Coronary artery (tissue), 2 donors: ENCODE measurements at regions not wholly inside any gene's neighbourhood (a gene's known extent, or its start where the extent isn't known, plus 50 kb on each side); places are given as distances from the start of the nearest gene placed in this dataset.
"Not testable (repeated sequence)": the region's sequence is repeated elsewhere in the genome, so short reads cannot be mapped to it uniquely, and the experiment has no call there.

Experiments used
- DNase-seq: peaks from one replicate; pipeline ENCODE4 v3.0.0-alpha.2; 2017; ENCODE audit warnings: low spot score
- H3K27ac ChIP-seq, 2 donors: fragments of 200-600 bp; sonication (generic); one replicate each; pipeline ENCODE4 v1.5.1; 2016 to 2019
- H3K4me3 ChIP-seq: fragments of 200-600 bp; sonication (generic); 2 replicates; pipeline ENCODE4 v1.5.1; 2016; ENCODE audit warnings: mild to moderate bottlenecking, moderate library complexity
- CTCF ChIP-seq: fragments of 200-600 bp; sonication (generic); IDR thresholded peaks from one replicate; pipeline ENCODE4 v1.5.1; 2019; ENCODE audit warnings: antibody characterized with exemption

DNA sequence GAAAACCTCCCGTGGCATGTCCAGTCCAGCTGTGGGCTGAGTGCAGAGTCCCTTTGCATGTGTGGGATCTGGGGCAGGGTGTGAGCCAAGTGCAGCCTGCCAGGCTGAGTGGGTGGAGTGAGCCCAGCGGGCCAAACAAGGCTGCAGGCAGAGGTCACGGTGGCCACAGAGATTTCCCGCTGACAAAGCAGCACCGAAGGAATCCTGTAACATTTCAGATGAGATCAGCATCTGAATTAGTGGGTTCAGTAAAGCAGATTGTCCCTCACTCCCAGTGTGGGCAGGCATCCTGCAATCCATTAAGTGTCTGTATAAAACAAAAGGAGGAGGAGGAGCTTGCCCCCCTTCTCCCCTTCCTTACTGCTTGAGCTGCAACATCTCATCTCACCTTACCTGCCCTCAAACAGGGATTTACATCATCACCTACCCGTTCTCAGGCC lies 324.4 kb downstream of the FAT4 start:
- no peak for DNase-seq
- Histone ChIP-seq H3K27ac (no peak overlapping the region), H3K4me3 (peak overlapping the region; percentile 47)
- no peak for TF ChIP-seq CTCF

- no peak overlapping the region for H3K27ac ChIP-seq
- TF ChIP-seq CTCF = no peak
- DNase-seq = no peak
- no peak overlapping the region for H3K4me3 ChIP-seq
These were observed 326.9 kb downstream of the FAT4 start for GRCh38 chr4:125641611-125642010.

DNA sequence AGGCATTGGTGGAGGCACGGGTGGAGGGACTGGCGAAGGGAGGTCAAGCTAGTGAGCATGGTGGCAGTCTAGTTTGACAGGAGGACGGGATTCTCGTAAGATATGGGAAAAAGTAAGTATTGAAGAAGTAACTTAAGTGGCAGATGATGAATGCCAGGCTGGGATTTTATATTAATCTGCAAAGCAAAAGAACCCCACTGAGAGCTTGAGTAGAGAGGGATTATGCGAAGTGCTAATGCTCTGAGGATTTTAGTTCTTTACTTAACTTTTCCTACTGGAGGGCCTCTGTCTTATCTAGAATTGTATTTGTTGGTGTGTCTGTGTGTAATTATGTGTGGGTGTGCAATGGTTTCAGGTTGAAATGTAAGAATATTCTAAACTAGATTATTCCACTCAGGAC lies 327.9 kb downstream of the FAT4 start:
- H3K4me3 ChIP-seq = no peak overlapping the region
- H3K27ac ChIP-seq = no peak overlapping the region
- TF ChIP-seq CTCF = no peak
- no peak for DNase-seq

DNA sequence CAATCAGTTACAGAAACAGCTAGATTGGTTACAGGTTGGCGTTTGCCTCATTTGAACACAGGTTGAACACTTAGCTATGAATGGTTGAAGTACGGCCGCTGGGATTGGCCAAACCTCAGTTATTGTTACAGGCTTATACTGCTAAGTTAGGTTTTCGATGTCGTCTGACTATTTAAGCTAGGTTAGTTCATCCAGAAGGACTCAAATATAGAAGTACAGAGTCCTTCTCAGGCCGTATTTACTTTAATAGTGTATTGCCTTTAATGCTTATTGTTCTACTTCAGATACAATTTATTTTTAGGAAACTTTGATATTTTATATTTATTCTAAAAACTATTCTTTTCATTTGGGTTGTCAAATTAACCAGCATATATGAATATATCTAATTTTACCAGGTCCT lies 334.7 kb downstream of the FAT4 start:
- no peak overlapping the region for H3K27ac ChIP-seq
- no peak for DNase-seq
- TF ChIP-seq CTCF = no peak
- H3K4me3 ChIP-seq = no peak overlapping the region

GRCh38 chr4:125650557-125650956 lies 335.8 kb downstream of the FAT4 start:
- TF ChIP-seq CTCF = no peak
- no peak for DNase-seq
- no peak overlapping the region for H3K4me3 ChIP-seq
- H3K27ac ChIP-seq = no peak overlapping the region

GRCh38 chr4:125651707-125652357 lies 337.1 kb downstream of the FAT4 start:
- not testable (repeated sequence) for H3K27ac ChIP-seq, H3K4me3 ChIP-seq, DNase-seq

DNA sequence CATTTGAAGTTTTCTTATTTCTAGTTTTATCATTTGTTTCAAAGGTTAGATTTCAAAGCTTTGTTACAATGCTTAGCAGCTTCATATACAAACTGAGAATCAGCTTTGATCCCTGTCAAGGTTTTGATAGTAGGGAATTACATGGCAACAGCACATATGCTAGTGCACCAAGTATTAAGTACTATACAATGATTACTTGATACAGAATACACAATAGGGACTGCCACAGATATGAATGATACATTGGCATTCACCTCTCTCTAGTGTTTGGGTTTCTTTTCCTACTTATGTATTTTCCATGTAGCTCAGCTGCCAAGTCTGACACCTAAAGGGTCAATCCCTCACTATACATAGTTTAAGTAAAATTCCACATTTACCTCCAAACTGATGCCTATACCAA lies 344.0 kb downstream of the FAT4 start:
- no peak overlapping the region for H3K4me3 ChIP-seq
- no peak for TF ChIP-seq CTCF
- no peak for DNase-seq
- no peak overlapping the region for H3K27ac ChIP-seq
